ENCODE measurements at regions not wholly inside any gene's neighbourhood (a gene's known extent, or its start where the extent isn't known, plus 50 kb on each side); places are given as distances from the start of the nearest gene placed in this dataset.

GRCh38 chr15:46685096-46685495, 1032.2 kb upstream of the SEMA6D start:
- no peak for DNase-seq (ENCODE audit: low read depth in 2 of 3, low spot score in 2 of 3)

GRCh38 chr15:46685681-46686080, 1031.6 kb upstream of the SEMA6D start:
- no peak for DNase-seq (ENCODE audit: low read depth in 2 of 3, low spot score in 2 of 3)

GRCh38 chr15:46696281-46696680, 1021.0 kb upstream of the SEMA6D start:
- DNase-seq (ENCODE audit: low read depth in 2 of 3, low spot score in 2 of 3) = no peak

GRCh38 chr15:46701346-46701745, 1016.0 kb upstream of the SEMA6D start:
- DNase-seq (ENCODE audit: low read depth in 2 of 3, low spot score in 2 of 3) = no peak

- DNase-seq (ENCODE audit: low read depth in 2 of 3, low spot score in 2 of 3) = no peak
These were observed 1015.4 kb upstream of the SEMA6D start for GRCh38 chr15:46701896-46702295.

GRCh38 chr15:46703020-46703861, 1014.1 kb upstream of the SEMA6D start:
- DNase-seq (ENCODE audit: low read depth in 2 of 3, low spot score in 2 of 3) = no peak

- DNase-seq (ENCODE audit: low read depth in 2 of 3, low spot score in 2 of 3) = no peak
These were observed 1013.3 kb upstream of the SEMA6D start for GRCh38 chr15:46703871-46704637.

GRCh38 chr15:46707452-46707851, 1009.9 kb upstream of the SEMA6D start:
- no peak for DNase-seq (ENCODE audit: low read depth in 2 of 3, low spot score in 2 of 3)

GRCh38 chr15:46708226-46708625, 1009.1 kb upstream of the SEMA6D start:
- no peak for DNase-seq (ENCODE audit: low read depth in 2 of 3, low spot score in 2 of 3)

- no peak for DNase-seq (ENCODE audit: low read depth in 2 of 3, low spot score in 2 of 3)
These were observed 1007.7 kb upstream of the SEMA6D start for GRCh38 chr15:46709460-46710083.

GRCh38 chr15:46710401-46710960, 1006.8 kb upstream of the SEMA6D start:
- no peak for DNase-seq (ENCODE audit: low read depth in 2 of 3, low spot score in 2 of 3)

- DNase-seq (ENCODE audit: low read depth in 2 of 3, low spot score in 2 of 3) = no peak
These were observed 1004.3 kb upstream of the SEMA6D start for GRCh38 chr15:46713045-46713444.

- DNase-seq (ENCODE audit: low read depth in 2 of 3, low spot score in 2 of 3) = no peak
These were observed 1002.4 kb upstream of the SEMA6D start for GRCh38 chr15:46714950-46715349.

- no peak for DNase-seq (ENCODE audit: low read depth in 2 of 3, low spot score in 2 of 3)
These were observed 994.0 kb upstream of the SEMA6D start for GRCh38 chr15:46723308-46723707.

- DNase-seq (ENCODE audit: low read depth in 2 of 3, low spot score in 2 of 3) = no peak
These were observed 985.2 kb upstream of the SEMA6D start for GRCh38 chr15:46732060-46732459.

- DNase-seq (ENCODE audit: low read depth in 2 of 3, low spot score in 2 of 3) = no peak
These were observed 982.2 kb upstream of the SEMA6D start for GRCh38 chr15:46735115-46735514.

- DNase-seq (ENCODE audit: low read depth in 2 of 3, low spot score in 2 of 3) = no peak
These were observed 966.0 kb upstream of the SEMA6D start for GRCh38 chr15:46751303-46751702.

- DNase-seq (ENCODE audit: low read depth in 2 of 3, low spot score in 2 of 3) = no peak
These were observed 963.4 kb upstream of the SEMA6D start for GRCh38 chr15:46753946-46754345.

GRCh38 chr15:46763091-46763490, 954.2 kb upstream of the SEMA6D start:
- DNase-seq (ENCODE audit: low read depth in 2 of 3, low spot score in 2 of 3) = no peak

- DNase-seq (ENCODE audit: low read depth in 2 of 3, low spot score in 2 of 3) = no peak
These were observed 952.5 kb upstream of the SEMA6D start for GRCh38 chr15:46764851-46765250.

GRCh38 chr15:46766021-46766420, 951.3 kb upstream of the SEMA6D start:
- DNase-seq (ENCODE audit: low read depth in 2 of 3, low spot score in 2 of 3) = no peak

- DNase-seq (ENCODE audit: low read depth in 2 of 3, low spot score in 2 of 3) = no peak
These were observed 949.0 kb upstream of the SEMA6D start for GRCh38 chr15:46768287-46768686.
